CD4-positive, alpha-beta T cell treated with Interleukin-17A for 1 hour (primary cell): ENCODE measurements at regions not wholly inside any gene's neighbourhood (a gene's known extent, or its start where the extent isn't known, plus 50 kb on each side); places are given as distances from the start of the nearest gene placed in this dataset.
"Not testable (repeated sequence)": the region's sequence is repeated elsewhere in the genome, so short reads cannot be mapped to it uniquely, and the experiment has no call there.

Experiments
- DNase-seq: peaks from one replicate; pipeline ENCODE4 v3.0.0-alpha.2; 2020

- DNase-seq = no peak
Observed at GRCh38 chr3:5366746-5367145, 179.2 kb downstream of the EDEM1 start.

- DNase-seq = not testable (repeated sequence)
Observed at GRCh38 chr3:5371555-5371954, 184.0 kb downstream of the EDEM1 start.

- no peak for DNase-seq
Observed at GRCh38 chr3:5376761-5377160, 189.3 kb downstream of the EDEM1 start.

- DNase-seq = not testable (repeated sequence)
Observed at GRCh38 chr3:5379266-5379665, 191.8 kb downstream of the EDEM1 start.

GRCh38 chr3:5383486-5384263 is 196.2 kb downstream of the EDEM1 start:
- DNase-seq = not testable (repeated sequence)

GRCh38 chr3:5384557-5385236 is 197.2 kb downstream of the EDEM1 start:
- no peak for DNase-seq

- no peak for DNase-seq
Observed at GRCh38 chr3:5388091-5388490, 200.6 kb downstream of the EDEM1 start.

- DNase-seq = no peak
Observed at GRCh38 chr3:5389057-5389456, 201.6 kb downstream of the EDEM1 start.

- DNase-seq = no peak
Observed at GRCh38 chr3:5390221-5390620, 202.7 kb downstream of the EDEM1 start.

- DNase-seq = no peak
Observed at GRCh38 chr3:5390936-5391625, 203.6 kb downstream of the EDEM1 start.

- no peak for DNase-seq
Observed at GRCh38 chr3:5401002-5401401, 213.5 kb downstream of the EDEM1 start.

- no peak for DNase-seq
Observed at GRCh38 chr3:5404718-5405117, 217.2 kb downstream of the EDEM1 start.

- no peak for DNase-seq
Observed at GRCh38 chr3:5411786-5412185, 224.3 kb downstream of the EDEM1 start.

GRCh38 chr3:5423076-5423475 is 235.6 kb downstream of the EDEM1 start:
- no peak for DNase-seq

GRCh38 chr3:5423523-5423922 is 236.0 kb downstream of the EDEM1 start:
- no peak for DNase-seq

- no peak for DNase-seq
Observed at GRCh38 chr3:5425371-5425770, 237.9 kb downstream of the EDEM1 start.

- peak; percentile 43 for DNase-seq
Observed at GRCh38 chr3:5426094-5426883, 238.8 kb downstream of the EDEM1 start.

GRCh38 chr3:5427021-5427420 is 239.5 kb downstream of the EDEM1 start:
- DNase-seq = no peak

GRCh38 chr3:5427938-5428337 is 240.4 kb downstream of the EDEM1 start:
- DNase-seq = no peak

GRCh38 chr3:5428607-5429516 is 241.4 kb downstream of the EDEM1 start:
- DNase-seq = no peak

- no peak for DNase-seq
Observed at GRCh38 chr3:5429517-5429890, 242.0 kb downstream of the EDEM1 start.

- no peak for DNase-seq
Observed at GRCh38 chr3:5430701-5431100, 243.2 kb downstream of the EDEM1 start.
